B cell (primary cell): ENCODE measurements at regions not wholly inside any gene's neighbourhood (a gene's known extent, or its start where the extent isn't known, plus 50 kb on each side); places are given as distances from the start of the nearest gene placed in this dataset.

ENCODE experiments used
- EZH2 ChIP-seq: IDR thresholded peaks from 2 replicates; pipeline ENCODE4 v1.6.1; 2012; ENCODE audit warnings: borderline replicate concordance, low read depth, mild to moderate bottlenecking, moderate library complexity, low read length; ENCODE audit not compliant: insufficient read depth, poor library complexity, severe bottlenecking
- TF ChIP-seq, protein P1 (sequence below): fragments of 200-600 bp; IDR thresholded peaks from one replicate; pipeline ENCODE4 v1.8.0; 2022; ENCODE audit warnings: antibody characterized with exemption, mild to moderate bottlenecking

- TF ChIP-seq, protein P1, sequence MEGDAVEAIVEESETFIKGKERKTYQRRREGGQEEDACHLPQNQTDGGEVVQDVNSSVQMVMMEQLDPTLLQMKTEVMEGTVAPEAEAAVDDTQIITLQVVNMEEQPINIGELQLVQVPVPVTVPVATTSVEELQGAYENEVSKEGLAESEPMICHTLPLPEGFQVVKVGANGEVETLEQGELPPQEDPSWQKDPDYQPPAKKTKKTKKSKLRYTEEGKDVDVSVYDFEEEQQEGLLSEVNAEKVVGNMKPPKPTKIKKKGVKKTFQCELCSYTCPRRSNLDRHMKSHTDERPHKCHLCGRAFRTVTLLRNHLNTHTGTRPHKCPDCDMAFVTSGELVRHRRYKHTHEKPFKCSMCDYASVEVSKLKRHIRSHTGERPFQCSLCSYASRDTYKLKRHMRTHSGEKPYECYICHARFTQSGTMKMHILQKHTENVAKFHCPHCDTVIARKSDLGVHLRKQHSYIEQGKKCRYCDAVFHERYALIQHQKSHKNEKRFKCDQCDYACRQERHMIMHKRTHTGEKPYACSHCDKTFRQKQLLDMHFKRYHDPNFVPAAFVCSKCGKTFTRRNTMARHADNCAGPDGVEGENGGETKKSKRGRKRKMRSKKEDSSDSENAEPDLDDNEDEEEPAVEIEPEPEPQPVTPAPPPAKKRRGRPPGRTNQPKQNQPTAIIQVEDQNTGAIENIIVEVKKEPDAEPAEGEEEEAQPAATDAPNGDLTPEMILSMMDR, result no peak
- TF ChIP-seq EZH2, result no peak
Observed at GRCh38 chr6:18613319-18613925, 226.3 kb downstream of the RNF144B start.
